ENCODE measurements at regions not wholly inside any gene's neighbourhood (a gene's known extent, or its start where the extent isn't known, plus 50 kb on each side); places are given as distances from the start of the nearest gene placed in this dataset.

DNA sequence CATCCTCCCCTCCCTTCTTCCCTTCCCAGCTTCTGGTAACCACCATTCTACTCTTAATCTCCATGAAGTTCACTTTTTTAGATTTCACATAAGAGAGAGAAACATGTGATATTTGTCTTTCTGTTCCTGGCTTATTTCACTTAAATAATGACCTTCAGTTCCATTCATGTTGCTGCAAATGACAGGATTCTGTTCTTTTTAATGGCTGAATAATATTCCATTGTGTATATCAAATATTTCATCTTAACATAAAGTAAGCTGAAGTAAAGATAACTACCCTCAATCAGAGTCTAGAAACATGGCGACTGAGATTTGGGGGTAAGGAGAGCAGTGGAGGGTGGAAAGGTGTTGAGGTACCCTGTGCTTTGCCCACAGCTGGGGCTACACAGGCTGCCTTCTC, 68.9 kb downstream of the RHOU start:
- Histone ChIP-seq H3K79me2 (ENCODE audit: low read depth) (no peaks in the 10 kb centered on the region), H3K9me3 (ENCODE audit: insufficient read depth, low read depth) (no peaks in the 10 kb centered on the region), H3K27ac (no peak overlapping the region), H3K27me3 (ENCODE audit: insufficient read depth, low read depth) (peaks cover 41% of the 10 kb centered on the region), H2AFZ (no peak overlapping the region), H4K20me1 (ENCODE audit: insufficient read depth) (no peaks in the 10 kb centered on the region), H3K4me3 (no peak overlapping the region), H3K9me2 (ENCODE audit: insufficient read depth) (no peaks in the 10 kb centered on the region), H3K4me2 (no peak overlapping the region), H3K36me3 (ENCODE audit: low read depth) (no peaks in the 10 kb centered on the region), H3K4me1 (replicated peaks; ENCODE audit: insufficient read depth) (no peaks in the 10 kb centered on the region), H3F3A (ENCODE audit: insufficient read depth, low read depth) (no peaks in the 10 kb centered on the region)
- BruUV-seq (replicated peaks) = no TSS peak
- POLR2A ChIA-PET (ENCODE audit: unreplicated experiment) = no interaction called here
- intact Hi-C loops (cut with micrococcal nuclease; ENCODE audit: unreplicated experiment) = no loop called here
- no peak for DNase-seq
- CTCF ChIA-PET = no interaction called here
- TF ChIP-seq, protein P1, sequence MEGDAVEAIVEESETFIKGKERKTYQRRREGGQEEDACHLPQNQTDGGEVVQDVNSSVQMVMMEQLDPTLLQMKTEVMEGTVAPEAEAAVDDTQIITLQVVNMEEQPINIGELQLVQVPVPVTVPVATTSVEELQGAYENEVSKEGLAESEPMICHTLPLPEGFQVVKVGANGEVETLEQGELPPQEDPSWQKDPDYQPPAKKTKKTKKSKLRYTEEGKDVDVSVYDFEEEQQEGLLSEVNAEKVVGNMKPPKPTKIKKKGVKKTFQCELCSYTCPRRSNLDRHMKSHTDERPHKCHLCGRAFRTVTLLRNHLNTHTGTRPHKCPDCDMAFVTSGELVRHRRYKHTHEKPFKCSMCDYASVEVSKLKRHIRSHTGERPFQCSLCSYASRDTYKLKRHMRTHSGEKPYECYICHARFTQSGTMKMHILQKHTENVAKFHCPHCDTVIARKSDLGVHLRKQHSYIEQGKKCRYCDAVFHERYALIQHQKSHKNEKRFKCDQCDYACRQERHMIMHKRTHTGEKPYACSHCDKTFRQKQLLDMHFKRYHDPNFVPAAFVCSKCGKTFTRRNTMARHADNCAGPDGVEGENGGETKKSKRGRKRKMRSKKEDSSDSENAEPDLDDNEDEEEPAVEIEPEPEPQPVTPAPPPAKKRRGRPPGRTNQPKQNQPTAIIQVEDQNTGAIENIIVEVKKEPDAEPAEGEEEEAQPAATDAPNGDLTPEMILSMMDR (conservative IDR thresholded peaks at IDR 0.05) = no peak
- no peak for TF ChIP-seq EZH2 (IDR thresholded peaks at IDR 0.05; ENCODE audit: low read depth)

DNA sequence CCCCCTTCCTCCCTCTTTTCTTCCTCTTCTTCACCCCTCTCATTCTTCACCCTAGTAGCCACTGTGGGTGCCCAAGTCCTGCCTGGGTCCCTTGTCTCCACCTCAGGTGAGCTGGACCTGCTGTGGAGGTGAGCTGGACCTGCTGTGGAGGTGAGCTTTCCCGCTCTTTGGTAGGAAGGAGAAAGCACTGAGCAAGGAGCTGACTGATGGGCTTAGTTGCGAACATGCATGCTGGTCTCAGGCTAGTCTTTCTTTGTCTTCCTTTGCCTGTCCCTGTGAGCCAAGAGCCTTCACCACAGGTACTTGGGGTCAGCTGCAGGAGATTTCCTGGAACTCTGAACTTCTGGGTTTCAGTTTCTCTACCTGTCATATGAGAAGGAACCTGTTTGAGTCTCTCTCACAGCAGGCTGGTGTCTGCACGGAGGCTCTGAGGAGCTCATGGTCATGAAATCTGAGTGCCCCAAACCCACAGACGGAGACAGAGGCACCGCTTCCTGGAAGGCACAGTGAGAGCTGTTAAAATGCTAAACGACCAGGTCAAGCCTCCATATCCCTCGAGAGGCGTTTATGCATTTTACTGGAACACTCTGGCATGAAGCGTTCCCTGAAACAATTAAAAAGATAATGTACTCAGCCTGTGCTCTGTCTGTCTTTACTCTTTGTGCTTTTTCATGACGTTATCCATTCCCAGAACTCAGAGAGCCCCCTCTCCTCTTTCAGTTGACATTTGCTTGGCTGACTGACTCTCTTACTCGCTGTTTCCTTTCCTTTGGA, 69.5 kb downstream of the RHOU start:
- H3K9me3 ChIP-seq (ENCODE audit: insufficient read depth, low read depth) = no peaks in the 10 kb centered on the region
- H3K79me2 ChIP-seq (ENCODE audit: low read depth) = no peaks in the 10 kb centered on the region
- CTCF ChIA-PET = no interaction called here
- no peak overlapping the region; the same call in 1 of the 2 replicates for H2AFZ ChIP-seq
- H3K4me1 ChIP-seq (replicated peaks; ENCODE audit: insufficient read depth) = no peaks in the 10 kb centered on the region
- no peaks in the 10 kb centered on the region for H3K9me2 ChIP-seq (ENCODE audit: insufficient read depth)
- TF ChIP-seq, protein P1 (conservative IDR thresholded peaks at IDR 0.05) = no peak
- H3K27me3 ChIP-seq (ENCODE audit: insufficient read depth, low read depth) = peaks cover 43% of the 10 kb centered on the region
- no peak overlapping the region for H3K4me3 ChIP-seq
- POLR2A ChIA-PET (ENCODE audit: unreplicated experiment) = no interaction called here
- no peak overlapping the region for H3K4me2 ChIP-seq
- H4K20me1 ChIP-seq (ENCODE audit: insufficient read depth) = no peaks in the 10 kb centered on the region
- no peak for DNase-seq
- H3K36me3 ChIP-seq (ENCODE audit: low read depth) = no peaks in the 10 kb centered on the region
- intact Hi-C loops (cut with micrococcal nuclease; ENCODE audit: unreplicated experiment) = no loop called here
- BruUV-seq (replicated peaks) = no TSS peak
- no peak overlapping the region for H3K27ac ChIP-seq
- no peaks in the 10 kb centered on the region for H3F3A ChIP-seq (ENCODE audit: insufficient read depth, low read depth)

DNA sequence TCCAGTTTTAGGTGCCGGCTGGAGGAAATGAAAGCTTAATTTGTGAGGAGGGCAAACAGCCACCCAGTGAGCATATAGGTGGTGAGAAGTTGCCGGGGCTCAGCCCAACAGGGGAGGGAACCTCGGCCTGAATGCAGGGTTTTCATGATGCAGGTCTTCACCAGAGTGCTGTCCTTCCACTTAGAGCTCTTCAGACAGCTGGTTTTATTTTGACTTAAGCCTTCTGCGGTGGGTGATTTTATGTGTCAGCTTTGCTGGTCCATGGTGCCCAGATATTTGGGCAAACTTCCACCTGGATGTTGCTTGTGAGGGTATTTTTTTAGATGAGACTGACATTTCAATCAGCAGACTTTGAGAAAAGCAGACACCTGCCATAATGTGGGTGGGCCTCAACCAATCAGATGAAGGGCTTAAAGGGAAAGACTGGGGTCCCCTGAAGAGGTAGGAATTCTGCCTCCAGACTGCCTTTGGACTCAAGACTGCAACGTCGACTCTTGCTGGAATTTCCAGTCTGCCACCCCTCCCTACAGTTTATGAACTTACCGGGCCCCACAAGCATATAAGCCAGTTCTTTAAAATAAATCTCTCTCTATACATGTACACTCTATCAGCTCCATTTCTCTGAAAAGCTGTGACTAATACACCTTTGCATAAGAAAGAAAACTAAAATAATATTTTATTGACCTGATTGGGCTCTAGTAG, 72.8 kb downstream of the RHOU start:
- ChIA-PET CTCF (no interaction called here), POLR2A (ENCODE audit: unreplicated experiment) (no interaction called here)
- Histone ChIP-seq H4K20me1 (ENCODE audit: insufficient read depth) (no peaks in the 10 kb centered on the region), H3K36me3 (ENCODE audit: low read depth) (no peaks in the 10 kb centered on the region), H3K4me2 (no peak overlapping the region), H3K27ac (no peak overlapping the region), H3K9me2 (ENCODE audit: insufficient read depth) (no peaks in the 10 kb centered on the region), H3K27me3 (ENCODE audit: insufficient read depth, low read depth) (peaks cover 50% of the 10 kb centered on the region), H2AFZ (no peak overlapping the region), H3K9me3 (ENCODE audit: insufficient read depth, low read depth) (no peaks in the 10 kb centered on the region), H3K79me2 (ENCODE audit: low read depth) (no peaks in the 10 kb centered on the region), H3F3A (ENCODE audit: insufficient read depth, low read depth) (no peaks in the 10 kb centered on the region), H3K4me3 (no peak overlapping the region), H3K4me1 (replicated peaks; ENCODE audit: insufficient read depth) (no peaks in the 10 kb centered on the region)
- DNase-seq = no peak
- BruUV-seq (replicated peaks) = no TSS peak
- TF ChIP-seq, protein P1 (conservative IDR thresholded peaks at IDR 0.05) = no peak
- TF ChIP-seq EZH2 (IDR thresholded peaks at IDR 0.05; ENCODE audit: low read depth) = no peak
- intact Hi-C loops (cut with micrococcal nuclease; ENCODE audit: unreplicated experiment) = no loop called here

All from PC-9 (cell line).